AG04449 (cell line): ENCODE measurements at regions not wholly inside any gene's neighbourhood (a gene's known extent, or its start where the extent isn't known, plus 50 kb on each side); places are given as distances from the start of the nearest gene placed in this dataset.

ENCODE experiments used
- CTCF ChIA-PET: fragments of 350-600 bp; formaldehyde crosslinking; extraction: SDS; loops from one replicate; lab custom pipeline; 2021; ENCODE audit warnings: antibody characterized with exemption; lab: Yijun Ruan, JAX
- POLR2A ChIA-PET: fragments of 400-600, 350-600 bp; formaldehyde crosslinking; extraction: SDS; loops from one replicate; lab custom pipeline; 2020; ENCODE audit warnings: antibody characterized with exemption, inconsistent platforms; lab: Yijun Ruan, JAX
- DNase-seq: peaks from one replicate; pipeline ENCODE4 v3.0.0-alpha.2; 2010; ENCODE audit warnings: low read depth, low spot score
- H3K4me3 ChIP-seq: 2 replicates; pipeline ENCODE4 v1.5.1; 2011; ENCODE audit warnings: low read depth, mild to moderate bottlenecking, control low read depth, low read length
- TF ChIP-seq, protein P1 (sequence below): IDR thresholded peaks from one replicate; pipeline ENCODE4 v1.5.1; 2011; ENCODE audit warnings: mild to moderate bottlenecking, moderate library complexity, low read length, control low read depth, inconsistent platforms; ENCODE audit not compliant: insufficient read depth; ENCODE audit errors: missing control alignments

DNA sequence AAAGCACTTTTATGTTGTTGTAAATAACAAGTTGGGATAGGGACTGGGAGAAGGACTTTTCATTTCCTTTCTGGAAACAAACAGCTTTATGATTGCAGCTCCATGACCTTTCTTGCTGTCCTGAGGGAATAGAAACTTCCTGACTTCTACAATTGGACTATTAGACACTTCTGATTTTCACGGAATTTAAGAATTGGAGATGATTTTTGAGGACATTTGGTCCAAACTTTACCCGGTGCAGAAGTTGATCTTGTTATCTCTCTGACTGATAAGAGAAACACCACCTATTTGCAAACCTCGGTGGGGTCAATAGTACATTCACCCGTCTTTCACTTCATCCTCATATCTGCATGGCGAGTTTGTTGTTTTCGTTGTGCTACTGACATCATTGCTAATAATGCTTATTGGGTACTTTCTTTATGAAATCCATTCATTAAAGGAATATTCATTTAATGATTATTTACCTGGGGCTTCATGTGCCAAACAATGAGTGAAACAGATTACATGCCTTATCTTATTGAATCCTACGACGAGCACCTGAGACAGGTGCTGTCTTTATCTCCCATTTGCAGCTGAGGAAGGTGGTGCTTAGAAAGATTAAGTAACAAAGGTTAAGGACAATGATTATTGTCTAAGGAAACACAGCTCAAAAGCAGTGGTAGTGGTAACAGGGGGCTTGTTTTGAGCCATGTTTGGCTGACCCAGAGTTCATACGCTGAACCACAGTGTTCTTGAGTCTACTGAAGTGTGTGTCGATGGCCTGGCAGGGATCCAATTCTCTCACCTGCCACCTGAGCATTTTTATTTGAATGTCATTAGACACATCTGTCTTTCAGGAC lies 176.9 kb upstream of the FAM20A start:
- TF ChIP-seq, protein P1, sequence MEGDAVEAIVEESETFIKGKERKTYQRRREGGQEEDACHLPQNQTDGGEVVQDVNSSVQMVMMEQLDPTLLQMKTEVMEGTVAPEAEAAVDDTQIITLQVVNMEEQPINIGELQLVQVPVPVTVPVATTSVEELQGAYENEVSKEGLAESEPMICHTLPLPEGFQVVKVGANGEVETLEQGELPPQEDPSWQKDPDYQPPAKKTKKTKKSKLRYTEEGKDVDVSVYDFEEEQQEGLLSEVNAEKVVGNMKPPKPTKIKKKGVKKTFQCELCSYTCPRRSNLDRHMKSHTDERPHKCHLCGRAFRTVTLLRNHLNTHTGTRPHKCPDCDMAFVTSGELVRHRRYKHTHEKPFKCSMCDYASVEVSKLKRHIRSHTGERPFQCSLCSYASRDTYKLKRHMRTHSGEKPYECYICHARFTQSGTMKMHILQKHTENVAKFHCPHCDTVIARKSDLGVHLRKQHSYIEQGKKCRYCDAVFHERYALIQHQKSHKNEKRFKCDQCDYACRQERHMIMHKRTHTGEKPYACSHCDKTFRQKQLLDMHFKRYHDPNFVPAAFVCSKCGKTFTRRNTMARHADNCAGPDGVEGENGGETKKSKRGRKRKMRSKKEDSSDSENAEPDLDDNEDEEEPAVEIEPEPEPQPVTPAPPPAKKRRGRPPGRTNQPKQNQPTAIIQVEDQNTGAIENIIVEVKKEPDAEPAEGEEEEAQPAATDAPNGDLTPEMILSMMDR, result no peak
- ChIA-PET CTCF (interaction anchor here (0.9 to 10.9 kb wide), 19 partner anchors 10 to 746 kb away, joined by 3 to 243 read pairs (median 5); no protein-coding TSS in a partner anchor), POLR2A (no interaction called here)
- DNase-seq, result no peak
- H3K4me3 ChIP-seq, result no peak overlapping the region

DNA sequence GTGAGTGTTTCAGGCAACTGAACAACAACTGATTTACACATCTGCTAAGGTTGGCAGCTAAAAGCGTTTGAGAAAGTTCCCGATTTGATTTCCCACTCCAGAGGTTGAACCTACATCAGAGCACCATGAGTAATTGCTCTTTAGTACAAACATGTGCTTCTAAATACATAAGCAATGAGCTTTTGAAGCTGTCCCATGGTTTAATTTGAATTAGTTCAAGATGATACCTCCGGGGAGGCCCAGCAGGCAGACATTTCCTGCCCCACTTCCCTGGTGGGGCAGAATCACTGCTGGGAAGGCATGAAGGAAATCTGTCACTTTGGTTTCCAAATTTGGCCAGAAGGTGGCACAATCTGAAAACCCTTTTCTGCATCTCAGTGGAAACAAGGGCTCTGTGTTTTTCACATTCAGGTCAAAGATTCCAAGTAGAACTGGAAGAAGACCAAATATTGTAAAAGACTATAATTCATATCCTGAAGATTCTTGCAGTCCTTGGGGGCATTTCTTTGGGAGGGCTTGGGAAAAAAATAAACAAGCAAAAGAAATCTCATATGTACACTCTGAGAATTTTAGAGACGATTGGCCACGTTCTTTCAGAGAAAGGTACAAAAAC lies 176.2 kb upstream of the FAM20A start:
- ChIA-PET POLR2A (no interaction called here), CTCF (interaction anchor here (0.8 to 10.9 kb wide), 27 partner anchors 8 to 747 kb away, joined by 3 to 243 read pairs (median 4); no protein-coding TSS in a partner anchor)
- TF ChIP-seq, protein P1, result peak; percentile 72
- no peak overlapping the region for H3K4me3 ChIP-seq
- DNase-seq, result no peak

DNA sequence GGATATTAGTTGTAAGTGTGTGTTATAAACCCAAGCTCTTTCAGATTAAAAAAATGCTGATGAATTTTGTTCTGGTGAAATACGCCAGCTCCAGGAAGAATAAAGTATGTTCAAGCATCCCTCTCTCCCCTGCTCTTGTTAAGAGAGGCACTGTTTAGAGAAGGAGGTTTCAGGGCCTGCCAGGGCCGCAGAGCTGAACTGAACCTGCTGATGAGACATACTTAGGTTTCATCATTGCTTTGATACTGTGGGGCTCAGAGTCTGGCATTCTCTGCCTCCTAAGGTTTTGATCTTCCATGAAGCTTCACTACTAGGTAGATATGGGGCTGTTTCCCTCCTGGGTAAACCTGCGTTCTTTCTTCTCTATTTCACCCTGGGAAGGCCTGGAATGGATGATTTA lies 175.3 kb upstream of the FAM20A start:
- ChIA-PET POLR2A (no interaction called here), CTCF (interaction anchor here (0.9 to 10.9 kb wide), 21 partner anchors 8 to 748 kb away, joined by 3 to 243 read pairs (median 5); no protein-coding TSS in a partner anchor)
- no peak for DNase-seq
- H3K4me3 ChIP-seq, result no peak overlapping the region
- TF ChIP-seq, protein P1, result no peak

DNA sequence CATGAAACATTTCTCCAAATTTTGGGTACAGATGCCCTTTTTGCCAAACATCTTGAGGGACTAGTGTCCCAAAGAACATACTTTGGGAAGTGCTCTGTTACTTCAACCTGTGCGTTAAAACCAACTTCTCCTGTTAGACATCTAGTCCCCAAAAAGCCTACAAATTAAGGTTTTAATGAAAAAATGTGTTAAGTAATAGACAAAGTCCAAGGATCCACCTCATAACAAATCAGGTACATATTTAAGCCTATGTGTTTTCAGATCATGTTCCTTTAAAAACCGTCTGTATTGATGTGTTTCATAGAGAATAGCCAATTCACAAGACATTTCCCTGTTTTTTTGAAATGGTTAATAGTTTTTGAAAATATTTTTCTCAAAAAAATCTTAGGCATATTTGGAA lies 174.8 kb upstream of the FAM20A start:
- ChIA-PET CTCF (interaction anchor here (1.0 to 10.9 kb wide), 14 partner anchors 9 to 748 kb away, joined by 3 to 243 read pairs (median 8); no protein-coding TSS in a partner anchor), POLR2A (no interaction called here)

DNA sequence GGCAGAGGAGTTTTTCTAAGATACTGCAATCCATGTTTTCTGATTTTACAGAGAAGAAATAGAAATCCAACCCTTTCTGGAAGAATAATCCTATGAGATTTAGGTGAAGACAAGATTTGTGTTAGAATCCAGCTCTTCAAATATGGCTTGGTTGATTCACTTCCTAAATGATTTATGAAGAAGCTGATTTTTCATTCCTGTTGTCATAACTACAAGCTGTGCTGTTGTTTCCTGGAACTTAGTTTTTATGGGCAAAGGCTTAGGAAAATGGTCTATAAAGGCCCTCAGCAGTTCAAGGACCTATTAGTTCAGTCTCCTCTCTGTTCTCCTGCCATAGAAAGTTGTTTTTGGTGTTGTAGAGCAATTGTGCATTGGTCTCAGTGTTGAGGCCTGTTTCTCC lies 174.2 kb upstream of the FAM20A start:
- H3K4me3 ChIP-seq, result no peak overlapping the region
- TF ChIP-seq, protein P1, result no peak
- ChIA-PET CTCF (interaction anchor here (1.1 to 10.9 kb wide), 10 partner anchors 8 to 749 kb away, joined by 3 to 243 read pairs (median 20); no protein-coding TSS in a partner anchor), POLR2A (no interaction called here)
- no peak for DNase-seq

More for the DNA sequence above, 174.8 kb upstream of the FAM20A start:
- TF ChIP-seq, protein P1, result no peak
- DNase-seq, result no peak
- no peak overlapping the region for H3K4me3 ChIP-seq
